OCI-LY1 (cell line): ENCODE measurements at regions not wholly inside any gene's neighbourhood (a gene's known extent, or its start where the extent isn't known, plus 50 kb on each side); places are given as distances from the start of the nearest gene placed in this dataset.

ENCODE experiments used
- H2AFZ ChIP-seq: fragments of 200-600 bp; sonication (generic), shearing (Covaris generic); 2 replicates; pipeline ENCODE4 v1.6.0; 2014; ENCODE audit warnings: antibody characterized with exemption, mild to moderate bottlenecking, low read length
- H3F3A ChIP-seq: fragments of 200-600 bp; sonication (generic), shearing (Covaris generic); 2 replicates; pipeline ENCODE4 v1.6.0; 2014; ENCODE audit warnings: mild to moderate bottlenecking, antibody characterized with exemption, low read length, moderate library complexity; ENCODE audit not compliant: insufficient read depth
- H3K27ac ChIP-seq: fragments of 200-600 bp; sonication (generic); 2 replicates; pipeline ENCODE4 v1.5.1; 2014; ENCODE audit warnings: low read length, mixed run types, mild to moderate bottlenecking, low read depth; ENCODE audit not compliant: poor library complexity, severe bottlenecking
- H3K27me3 ChIP-seq: fragments of 200-600 bp; sonication (generic); 2 replicates; pipeline ENCODE4 v1.6.0; 2014; ENCODE audit warnings: antibody characterized with exemption, mild to moderate bottlenecking, low read length, moderate library complexity; ENCODE audit not compliant: insufficient read depth
- H3K36me3 ChIP-seq: fragments of 200-600 bp; sonication (generic); 2 replicates; pipeline ENCODE4 v1.6.1; 2014; ENCODE audit warnings: mild to moderate bottlenecking, antibody characterized with exemption, low read length, moderate library complexity, mixed read lengths; ENCODE audit not compliant: insufficient read depth
- H3K4me1 ChIP-seq: fragments of 200-600 bp; sonication (generic); 2 replicates; pipeline ENCODE4 v1.5.1; 2014; ENCODE audit warnings: mild to moderate bottlenecking, low read length, moderate library complexity; ENCODE audit not compliant: insufficient read depth, severe bottlenecking
- H3K4me2 ChIP-seq: fragments of 200-600 bp; sonication (generic), shearing (Covaris generic); 2 replicates; pipeline ENCODE4 v1.6.1; 2014; ENCODE audit warnings: low read length
- H3K4me3 ChIP-seq: fragments of 200-600 bp; sonication (generic); 2 replicates; pipeline ENCODE4 v1.5.1; 2014; ENCODE audit warnings: low read length, low read depth, mild to moderate bottlenecking, mixed read lengths; ENCODE audit not compliant: poor library complexity, severe bottlenecking
- H3K79me2 ChIP-seq: fragments of 200-600 bp; shearing (Covaris generic); 2 replicates; pipeline ENCODE4 v1.6.1; 2016; ENCODE audit warnings: mixed run types, low read length, mixed read lengths; ENCODE audit not compliant: insufficient read depth
- H3K9ac ChIP-seq: fragments of 200-600 bp; sonication (generic), shearing (Covaris generic); 2 replicates; pipeline ENCODE4 v1.6.1; 2014; ENCODE audit warnings: mild to moderate bottlenecking, low read length, mixed read lengths
- H3K9me2 ChIP-seq: fragments of 200-600 bp; sonication (generic), shearing (Covaris generic); 2 replicates; pipeline ENCODE4 v1.6.1; 2014; ENCODE audit warnings: low read depth, mild to moderate bottlenecking, low read length, mixed read lengths
- H3K9me3 ChIP-seq: fragments of 200-600 bp; shearing (Covaris generic); 2 replicates; pipeline ENCODE4 v1.6.1; 2014; ENCODE audit warnings: low read length, mixed read lengths
- H4K20me1 ChIP-seq: fragments of 200-600 bp; sonication (generic), shearing (Covaris generic); 2 replicates; pipeline ENCODE4 v1.6.0; 2016; ENCODE audit warnings: mild to moderate bottlenecking, low read length; ENCODE audit not compliant: insufficient read depth
- EZH2 ChIP-seq: fragments of 200-600 bp; sonication (generic), shearing (Covaris generic); IDR thresholded peaks from 2 replicates; pipeline ENCODE4 v1.8.0; 2017; ENCODE audit warnings: borderline replicate concordance, mixed run types, mild to moderate bottlenecking, antibody characterized with exemption, low read length, moderate library complexity, mixed read lengths
- TF ChIP-seq, protein P1 (sequence below): fragments of 200-600 bp; sonication (generic), shearing (Covaris generic); IDR thresholded peaks from 2 replicates; pipeline ENCODE4 v1.5.1; 2017; ENCODE audit warnings: mild to moderate bottlenecking, antibody characterized with exemption, low read length, moderate library complexity, mixed read lengths

- Histone ChIP-seq H3K4me1 (no peaks in the 10 kb centered on the region), H3K36me3 (no peaks in the 10 kb centered on the region), H3K79me2 (no peaks in the 10 kb centered on the region), H3K9ac (no peak overlapping the region), H4K20me1 (no peaks in the 10 kb centered on the region), H3K4me3 (no peak overlapping the region), H3K4me2 (no peak overlapping the region), H3K27ac (no peak overlapping the region), H3K9me3 (no peaks in the 10 kb centered on the region), H2AFZ (no peak overlapping the region), H3K9me2 (no peaks in the 10 kb centered on the region), H3F3A (no peaks in the 10 kb centered on the region), H3K27me3 (no peaks in the 10 kb centered on the region)
- TF ChIP-seq, protein P1, sequence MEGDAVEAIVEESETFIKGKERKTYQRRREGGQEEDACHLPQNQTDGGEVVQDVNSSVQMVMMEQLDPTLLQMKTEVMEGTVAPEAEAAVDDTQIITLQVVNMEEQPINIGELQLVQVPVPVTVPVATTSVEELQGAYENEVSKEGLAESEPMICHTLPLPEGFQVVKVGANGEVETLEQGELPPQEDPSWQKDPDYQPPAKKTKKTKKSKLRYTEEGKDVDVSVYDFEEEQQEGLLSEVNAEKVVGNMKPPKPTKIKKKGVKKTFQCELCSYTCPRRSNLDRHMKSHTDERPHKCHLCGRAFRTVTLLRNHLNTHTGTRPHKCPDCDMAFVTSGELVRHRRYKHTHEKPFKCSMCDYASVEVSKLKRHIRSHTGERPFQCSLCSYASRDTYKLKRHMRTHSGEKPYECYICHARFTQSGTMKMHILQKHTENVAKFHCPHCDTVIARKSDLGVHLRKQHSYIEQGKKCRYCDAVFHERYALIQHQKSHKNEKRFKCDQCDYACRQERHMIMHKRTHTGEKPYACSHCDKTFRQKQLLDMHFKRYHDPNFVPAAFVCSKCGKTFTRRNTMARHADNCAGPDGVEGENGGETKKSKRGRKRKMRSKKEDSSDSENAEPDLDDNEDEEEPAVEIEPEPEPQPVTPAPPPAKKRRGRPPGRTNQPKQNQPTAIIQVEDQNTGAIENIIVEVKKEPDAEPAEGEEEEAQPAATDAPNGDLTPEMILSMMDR: no peak
These were observed 122.1 kb downstream of the KDM5D start for GRCh38 chrY:19622392-19622791.

DNA sequence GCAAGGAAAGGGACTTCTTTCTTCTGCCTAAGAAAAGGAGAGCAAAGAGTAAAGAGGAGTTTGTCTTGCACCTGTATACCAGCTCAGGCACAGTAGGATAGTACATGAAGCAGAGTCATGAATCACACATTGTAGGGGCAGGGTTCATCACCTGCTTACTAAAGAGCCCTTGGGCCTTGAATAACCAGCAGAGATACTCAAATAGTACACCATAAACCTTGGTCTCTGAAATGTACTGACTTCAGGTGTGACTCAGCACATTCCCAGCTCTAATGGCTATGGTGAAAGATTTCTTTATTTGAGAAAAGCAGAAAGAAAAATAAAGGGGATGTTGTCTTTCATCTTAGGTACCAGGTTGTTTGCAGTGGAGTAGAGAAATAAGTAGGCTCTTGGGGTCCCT lies 122.8 kb downstream of the KDM5D start:
- no peak overlapping the region for H3K27ac ChIP-seq
- H3K79me2 ChIP-seq: no peaks in the 10 kb centered on the region
- H3K9me3 ChIP-seq: no peaks in the 10 kb centered on the region
- H3K9me2 ChIP-seq: no peaks in the 10 kb centered on the region
- H3K4me2 ChIP-seq: no peak overlapping the region
- H2AFZ ChIP-seq: no peak overlapping the region
- H3K27me3 ChIP-seq: no peaks in the 10 kb centered on the region
- H4K20me1 ChIP-seq: no peaks in the 10 kb centered on the region
- no peak overlapping the region for H3K4me3 ChIP-seq
- no peaks in the 10 kb centered on the region for H3K4me1 ChIP-seq
- H3K36me3 ChIP-seq: no peaks in the 10 kb centered on the region
- TF ChIP-seq EZH2: no peak
- TF ChIP-seq, protein P1: no peak
- H3K9ac ChIP-seq: no peak overlapping the region
- no peaks in the 10 kb centered on the region for H3F3A ChIP-seq

DNA sequence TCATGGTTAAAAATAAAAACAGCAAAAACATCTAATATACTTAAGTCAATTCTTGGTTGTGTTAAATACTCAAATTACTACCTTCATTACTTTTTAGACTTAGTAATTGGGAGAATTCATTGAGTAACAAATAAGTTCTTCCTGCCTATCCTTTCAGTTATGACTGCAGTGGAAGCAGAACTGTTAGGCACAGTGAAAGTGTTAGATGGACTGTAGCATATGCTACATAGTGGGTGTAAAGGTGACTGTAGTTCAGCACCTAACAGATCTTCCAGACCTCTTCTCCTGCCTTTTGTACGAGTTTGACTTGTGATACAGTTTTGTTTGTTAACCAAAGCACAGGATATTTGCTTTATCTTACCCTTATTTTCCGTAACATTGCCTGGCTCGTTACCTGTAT lies 143.4 kb downstream of the KDM5D start:
- H3K27me3 ChIP-seq: no peaks in the 10 kb centered on the region
- no peaks in the 10 kb centered on the region for H3K4me1 ChIP-seq
- H3F3A ChIP-seq: no peaks in the 10 kb centered on the region
- H3K9me3 ChIP-seq: no peaks in the 10 kb centered on the region
- H3K79me2 ChIP-seq: no peaks in the 10 kb centered on the region
- H2AFZ ChIP-seq: no peak overlapping the region
- no peak overlapping the region for H3K4me3 ChIP-seq
- no peak for TF ChIP-seq EZH2
- TF ChIP-seq, protein P1: no peak
- H3K9ac ChIP-seq: no peak overlapping the region
- peaks cover 49% of the 10 kb centered on the region for H3K36me3 ChIP-seq
- no peak overlapping the region for H3K4me2 ChIP-seq
- no peaks in the 10 kb centered on the region for H3K9me2 ChIP-seq
- H4K20me1 ChIP-seq: no peaks in the 10 kb centered on the region
- no peak overlapping the region for H3K27ac ChIP-seq
